ENCODE measurements at regions not wholly inside any gene's neighbourhood (a gene's known extent, or its start where the extent isn't known, plus 50 kb on each side); places are given as distances from the start of the nearest gene placed in this dataset.

DNA sequence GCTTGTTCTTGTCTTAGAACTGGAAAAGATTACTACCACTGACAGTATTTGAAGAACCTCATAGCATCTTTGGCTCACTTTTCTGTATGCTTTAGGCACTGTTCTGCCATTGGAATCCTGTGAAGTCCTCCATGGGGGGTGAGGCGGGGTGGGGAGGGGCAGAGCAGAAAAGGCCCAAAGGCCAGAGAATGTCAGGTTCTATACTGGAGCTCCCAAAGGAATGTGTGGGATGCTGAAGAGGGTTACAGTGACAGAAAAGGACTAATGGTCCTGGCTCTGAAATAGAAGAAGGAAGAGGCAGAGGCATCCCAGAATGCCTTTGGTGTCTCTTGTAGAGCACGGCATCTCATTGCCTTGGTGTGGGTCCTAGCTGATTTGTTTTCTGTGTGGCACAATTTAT lies 141.9 kb downstream of the HAUS1 start:
- H3K4me1 ChIP-seq (replicated peaks in 1 of 4; ENCODE audit: control insufficient read depth in 3 of 4, insufficient read depth in 4 of 4, low read length in 3 of 4), result peaks cover 2 to 3% (median 3%) of the 10 kb centered on the region in 4 experiments; a peak in 5 of 7 replicates
- H3K4ac ChIP-seq (replicated peaks; ENCODE audit: insufficient read length, low read depth, low read length), result no peak overlapping the region
- no peaks in the 10 kb centered on the region for H3K27me3 ChIP-seq (replicated peaks in 1 of 4; ENCODE audit: control insufficient read depth in 3 of 4, extremely low read depth in 1 of 4, insufficient read depth in 3 of 4, low read length in 3 of 4)
- H3K23me2 ChIP-seq (ENCODE audit: low read depth, low read length), result no peaks in the 10 kb centered on the region; the same call in 1 of the 2 replicates
- no peak overlapping the region for H3K4me3 ChIP-seq (ENCODE audit: extremely low read depth in 1 of 4, insufficient read depth in 2 of 4, low read depth in 3 of 4, low read length in 4 of 4)
- H4K5ac ChIP-seq (ENCODE audit: insufficient read length, low read depth, low read length), result no peak overlapping the region
- H2AFZ ChIP-seq (ENCODE audit: low read length), result no peak overlapping the region
- peaks cover 0 to 22% of the 10 kb centered on the region in 2 experiments; a peak in 2 of 4 replicates for H3K79me2 ChIP-seq (ENCODE audit: control insufficient read depth in 1 of 2, insufficient read depth in 2 of 2, low read length in 2 of 2)
- H3K9ac ChIP-seq (replicated peaks in 1 of 4; ENCODE audit: extremely low read depth in 1 of 4, low read depth in 3 of 4, low read length in 3 of 4), result no peak overlapping the region
- no peak overlapping the region for H3K14ac ChIP-seq (ENCODE audit: insufficient read length)
- H2BK5ac ChIP-seq (ENCODE audit: low read depth, low read length), result no peak overlapping the region
- 73% methylated on average over 2 of the region's 2 CpGs; no CpG with 5 or more reads in 1 of the 2 experiments for WGBS, 2 experiments (ENCODE audit: extremely low coverage in 1 of 2, insufficient coverage in 1 of 2, insufficient read length in 1 of 2, insufficient replicate concordance in 2 of 2, low coverage in 1 of 2, low lambda C conversion rate in 2 of 2, missing lambda C conversion rate in 1 of 2)
- H3K4me2 ChIP-seq (ENCODE audit: insufficient read depth in 1 of 2, low read depth in 2 of 2, low read length in 2 of 2), result no peak overlapping the region
- H3K23ac ChIP-seq (ENCODE audit: insufficient read length), result no peak overlapping the region
- no peak for DNase-seq (ENCODE audit: low read depth in 1 of 2, low spot score in 2 of 2)
- no peak overlapping the region for H3K18ac ChIP-seq (ENCODE audit: extremely low read depth, low read length)
- no peaks in the 10 kb centered on the region for H3K36me3 ChIP-seq (ENCODE audit: control insufficient read depth in 2 of 4, insufficient read depth in 4 of 4, low read length in 3 of 4)
- no peak overlapping the region for H3K56ac ChIP-seq (replicated peaks; ENCODE audit: insufficient read length, low read depth, low read length)
- H4K8ac ChIP-seq (ENCODE audit: extremely low read depth, insufficient read depth, low read length), result no peak overlapping the region
- no peaks in the 10 kb centered on the region for H3K9me3 ChIP-seq (ENCODE audit: insufficient read depth in 2 of 2, low read depth in 1 of 2, low read length in 1 of 2)
- POLR2A ChIA-PET (ENCODE audit: partially characterized antibody), result no interaction called here
- peaks cover 3% of the 10 kb centered on the region for H3K79me1 ChIP-seq (ENCODE audit: low read depth, low read length)
- H2BK120ac ChIP-seq (replicated peaks; ENCODE audit: low read depth, low read length), result no peak overlapping the region
- no peak overlapping the region for H2BK20ac ChIP-seq (ENCODE audit: low read length)
- H3K27ac ChIP-seq (ENCODE audit: low read depth, low read length), result no peak overlapping the region; the same call in 1 of the 2 replicates
- H2BK15ac ChIP-seq (ENCODE audit: low read length), result no peak overlapping the region
- no peak for FAIRE-seq
- H2BK12ac ChIP-seq (ENCODE audit: low read depth, low read length), result no peak overlapping the region
- H4K20me1 ChIP-seq (replicated peaks in 1 of 2; ENCODE audit: control insufficient read depth in 1 of 2, insufficient read depth in 2 of 2, low read length in 2 of 2), result peaks cover 0 to 5% of the 10 kb centered on the region in 2 experiments
- CTCF ChIA-PET (ENCODE audit: partially characterized antibody), result interaction anchor here (1.2 to 2.3 kb wide), 7 partner anchors 19 to 98 kb away, joined by 3 to 7 read pairs (median 4); no protein-coding TSS in a partner anchor
- H4K91ac ChIP-seq (replicated peaks; ENCODE audit: insufficient read length, low read length), result no peak overlapping the region
- H2AK5ac ChIP-seq (ENCODE audit: low read depth, low read length), result no peak overlapping the region
- TF ChIP-seq POLR2AphosphoS5 (IDR thresholded peaks at IDR 0.05; ENCODE audit: low read depth, low read length), result no peak
- no peak for TF ChIP-seq TAF7 (optimal IDR thresholded peaks at IDR 0.05; ENCODE audit: borderline replicate concordance, low read depth, low read length)
- TF ChIP-seq RFX5 (IDR thresholded peaks at IDR 0.05; ENCODE audit: borderline replicate concordance, low read depth, low read length), result no peak
- no peak for TF ChIP-seq SUZ12 (IDR thresholded peaks at IDR 0.05; ENCODE audit: low read length)
- TF ChIP-seq PHF8 (conservative IDR thresholded peaks at IDR 0.05; ENCODE audit: low read depth, low read length), result no peak
- no peak for TF ChIP-seq CHD2 (IDR thresholded peaks at IDR 0.05; ENCODE audit: low read length)

Data from H1 (cell line).